ENCODE measurements at regions not wholly inside any gene's neighbourhood (a gene's known extent, or its start where the extent isn't known, plus 50 kb on each side); places are given as distances from the start of the nearest gene placed in this dataset.

- no peak for TF ChIP-seq CTCF (conservative IDR thresholded peaks at IDR 0.05; ENCODE audit: low read depth, low read length)
- no peak for TF ChIP-seq POLR2A (IDR thresholded peaks at IDR 0.05; ENCODE audit: low read depth, low read length)
- no peak for TF ChIP-seq CEBPB (IDR thresholded peaks at IDR 0.05; ENCODE audit: low read depth, low read length)
- TF ChIP-seq MAZ (IDR thresholded peaks at IDR 0.05; ENCODE audit: borderline replicate concordance, low read depth, low read length), result no peak
- TF ChIP-seq SMC3 (IDR thresholded peaks at IDR 0.05; ENCODE audit: low read depth, low read length), result no peak
These were observed 338.8 kb upstream of the SFSWAP start for GRCh38 chr12:131372171-131372475.

Data from IMR-90 (cell line).